ENCODE measurements at regions not wholly inside any gene's neighbourhood (a gene's known extent, or its start where the extent isn't known, plus 50 kb on each side); places are given as distances from the start of the nearest gene placed in this dataset.

DNA sequence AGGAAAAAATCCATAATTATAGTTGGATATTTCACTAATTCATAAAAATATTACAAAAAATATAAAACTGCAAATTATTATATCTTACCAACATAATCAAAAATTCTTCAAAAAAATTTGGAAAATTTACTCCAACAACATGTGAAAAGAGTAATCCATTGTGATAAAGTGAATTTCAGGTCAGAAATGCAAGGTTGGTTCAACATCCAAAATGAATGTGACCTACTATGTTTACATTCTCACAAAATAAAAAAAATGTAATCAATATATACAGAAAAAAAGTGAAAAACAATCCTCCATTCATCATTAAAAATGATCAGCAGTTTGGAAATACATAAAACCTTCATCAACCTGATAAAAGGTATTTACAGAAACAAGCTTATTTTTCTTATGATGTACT lies 1252.2 kb downstream of the JRKL start:
- H3K9ac ChIP-seq (ENCODE audit: insufficient read depth in 1 of 2, low read depth in 2 of 2, low read length in 2 of 2) = no peak overlapping the region
- H3K4me1 ChIP-seq (replicated peaks in 1 of 2; ENCODE audit: control insufficient read depth in 2 of 2, insufficient read depth in 2 of 2, low read length in 2 of 2) = no peaks in the 10 kb centered on the region
- H3K27ac ChIP-seq (ENCODE audit: extremely low read depth, low read depth, low read length) = no peak overlapping the region
- intact Hi-C loops (cut with micrococcal nuclease) (no loop called here), in situ Hi-C loops (cut with MboI) (no loop called here)
- H3K36me3 ChIP-seq (ENCODE audit: control insufficient read depth, insufficient read depth, low read length) = no peaks in the 10 kb centered on the region
- BruUV-seq (replicated peaks) = no TSS peak
- DNase-seq (ENCODE audit: extremely low read depth in 1 of 4, low spot score in 3 of 4) = no peak
- H3K4me3 ChIP-seq = no peak overlapping the region
- no peak for FAIRE-seq
- no peaks in the 10 kb centered on the region for H4K20me1 ChIP-seq (replicated peaks; ENCODE audit: control insufficient read depth, insufficient read depth, low read length)
- no peak for ATAC-seq
- H3K9me1 ChIP-seq (ENCODE audit: control insufficient read depth, insufficient read depth, low read length) = no peaks in the 10 kb centered on the region
- H3K9me3 ChIP-seq (replicated peaks; ENCODE audit: control insufficient read depth, insufficient read depth, low read depth, low read length) = no peaks in the 10 kb centered on the region
- H3K4me2 ChIP-seq (ENCODE audit: insufficient read depth, low read length) = no peak overlapping the region
- no peaks in the 10 kb centered on the region for H3K27me3 ChIP-seq (ENCODE audit: control insufficient read depth in 2 of 2, insufficient read depth in 2 of 2, low read length in 2 of 2)
- H3K79me2 ChIP-seq (ENCODE audit: control insufficient read depth, insufficient read depth, low read length) = no peaks in the 10 kb centered on the region
- H2AFZ ChIP-seq (ENCODE audit: low read depth, low read length) = no peak overlapping the region
- TF ChIP-seq ZNF324 (CRISPR knock-in tag; IDR thresholded peaks at IDR 0.05) = peak; percentile 71; the same call in 1 of the 2 replicates
- peak; percentile 74; the same call in 1 of the 2 replicates for TF ChIP-seq ZKSCAN1 (IDR thresholded peaks at IDR 0.05; ENCODE audit: low read depth, low read length)
- TF ChIP-seq ZKSCAN8 (CRISPR knock-in tag; IDR thresholded peaks at IDR 0.05) = no peak
- CTCF ChIA-PET (ENCODE audit: low intra/inter-chr PET ratio) = no interaction called here
- POLR2A ChIA-PET = no interaction called here

DNA sequence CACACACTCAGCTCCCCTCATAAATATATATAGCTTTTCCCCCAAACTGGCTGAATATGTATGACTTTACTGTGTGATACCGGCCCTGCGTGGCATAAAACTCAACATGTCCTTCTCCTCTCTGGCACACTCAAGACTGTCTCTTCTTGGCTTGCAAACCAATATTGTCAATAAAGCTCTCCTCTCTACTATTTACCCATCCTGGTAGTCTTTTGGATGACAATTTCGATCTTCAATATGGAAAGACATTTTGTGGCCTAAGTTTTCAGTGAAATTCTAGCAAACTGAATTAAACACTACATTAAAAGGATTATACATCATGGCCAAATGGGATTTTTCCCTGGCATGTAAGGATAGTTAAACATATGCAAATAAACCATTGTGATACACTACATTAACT lies 1255.9 kb downstream of the JRKL start:
- no TSS peak for BruUV-seq (replicated peaks)

More for the DNA sequence above, 1255.9 kb downstream of the JRKL start:
- Histone ChIP-seq H3K9me1 (ENCODE audit: control insufficient read depth, insufficient read depth, low read length) (no peaks in the 10 kb centered on the region), H4K20me1 (replicated peaks; ENCODE audit: control insufficient read depth, insufficient read depth, low read length) (no peaks in the 10 kb centered on the region), H3K27me3 (ENCODE audit: control insufficient read depth in 2 of 2, insufficient read depth in 2 of 2, low read length in 2 of 2) (no peaks in the 10 kb centered on the region), H3K27ac (ENCODE audit: extremely low read depth, low read depth, low read length) (no peak overlapping the region), H3K9ac (ENCODE audit: insufficient read depth in 1 of 2, low read depth in 2 of 2, low read length in 2 of 2) (no peak overlapping the region), H3K9me3 (replicated peaks; ENCODE audit: control insufficient read depth, insufficient read depth, low read depth, low read length) (no peaks in the 10 kb centered on the region), H3K36me3 (ENCODE audit: control insufficient read depth, insufficient read depth, low read length) (no peaks in the 10 kb centered on the region), H2AFZ (ENCODE audit: low read depth, low read length) (no peak overlapping the region), H3K4me2 (ENCODE audit: insufficient read depth, low read length) (no peak overlapping the region), H3K79me2 (ENCODE audit: control insufficient read depth, insufficient read depth, low read length) (no peaks in the 10 kb centered on the region), H3K4me1 (replicated peaks in 1 of 2; ENCODE audit: control insufficient read depth in 2 of 2, insufficient read depth in 2 of 2, low read length in 2 of 2) (no peaks in the 10 kb centered on the region), H3K4me3 (no peak overlapping the region)
- intact Hi-C loops (cut with micrococcal nuclease) = no loop called here
- CTCF ChIA-PET (ENCODE audit: low intra/inter-chr PET ratio) = no interaction called here
- WGBS (ENCODE audit: insufficient coverage, low coverage, missing lambda C conversion rate) = 7% methylated on average over 3 of the region's 3 CpGs
- FAIRE-seq (no peak), ATAC-seq (no peak), DNase-seq (ENCODE audit: extremely low read depth in 1 of 4, low spot score in 3 of 4) (no peak)
- in situ Hi-C loops (cut with MboI) = no loop called here
- TF ChIP-seq L3MBTL2 (IDR thresholded peaks at IDR 0.05) = no peak
- TF ChIP-seq STAT5A (IDR thresholded peaks at IDR 0.05; ENCODE audit: borderline replicate concordance, low read length) = no peak
- no peak for TF ChIP-seq ZC3H11A (IDR thresholded peaks at IDR 0.05; ENCODE audit: low read depth, low read length)
- TF ChIP-seq SMARCA4 (IDR thresholded peaks at IDR 0.05) = no peak
- TF ChIP-seq CCNT2 (IDR thresholded peaks at IDR 0.05; ENCODE audit: borderline replicate concordance, extremely low read depth, insufficient read length, low read depth, low read length) = no peak
- no peak for TF ChIP-seq CBX5 (IDR thresholded peaks at IDR 0.05; ENCODE audit: borderline replicate concordance, low read depth)
- TF ChIP-seq HDAC3 (IDR thresholded peaks at IDR 0.05; ENCODE audit: borderline replicate concordance, partially characterized antibody) = no peak
- POLR2A ChIA-PET = no interaction called here

Data from K562 (cell line).